ENCODE measurements at regions not wholly inside any gene's neighbourhood (a gene's known extent, or its start where the extent isn't known, plus 50 kb on each side); places are given as distances from the start of the nearest gene placed in this dataset.

GRCh38 chr11:16603890-16604793, 134.3 kb upstream of the C11orf58 start:
- no peak for TF ChIP-seq CTCF (IDR thresholded peaks at IDR 0.05; ENCODE audit: low read length)
- no peak for TF ChIP-seq EZH2 (IDR thresholded peaks at IDR 0.05; ENCODE audit: borderline replicate concordance, low read length)

Data from OCI-LY1 (cell line).